SK-N-SH (cell line): ENCODE measurements at regions not wholly inside any gene's neighbourhood (a gene's known extent, or its start where the extent isn't known, plus 50 kb on each side); places are given as distances from the start of the nearest gene placed in this dataset.

Source experiments
- CTCF ChIA-PET: fragments of 300-600, 350-600 bp; formaldehyde crosslinking; extraction: SDS; loops from one replicate; lab custom pipeline; 2021; lab: Yijun Ruan, JAX
- POLR2A ChIA-PET: fragments of 350-600 bp; sonication (Branson Sonifier 250); formaldehyde crosslinking; extraction: SDS; loops from one replicate; lab custom pipeline; 2020; ENCODE audit warnings: antibody characterized with exemption, inconsistent platforms; lab: Yijun Ruan, JAX
- DNase-seq: peaks from one replicate; pipeline ENCODE4 v3.0.0; 2012
- H2AFZ ChIP-seq: fragments of 200-600 bp; sonication (generic); 2 replicates; pipeline ENCODE4 v1.8.1; 2016; ENCODE audit warnings: antibody characterized with exemption, mild to moderate bottlenecking, low read depth
- H3F3A ChIP-seq: fragments of 200-600 bp; sonication (generic); replicated peaks from 2 replicates; pipeline ENCODE3; 2016; ENCODE audit warnings: antibody characterized with exemption, mild to moderate bottlenecking; ENCODE audit not compliant: insufficient read depth
- H3K27ac ChIP-seq, 2 experiments: fragments of 200-500 bp in 1 of 2; fragments of 200-600 bp in 1 of 2; sonication (Bioruptor generic) in 1 of 2; sonication (generic), shearing (Covaris generic) in 1 of 2; 2 replicates each; pipeline versions ENCODE4 v1.5.1 to v1.6.1; 2014 to 2016; ENCODE audit warnings: low read depth in 2 of 2, inconsistent platforms in 1 of 2, low read length in 1 of 2, mild to moderate bottlenecking in 1 of 2, mixed read lengths in 1 of 2
- H3K27me3 ChIP-seq: fragments of 200-600 bp; sonication (generic), shearing (Covaris generic); 2 replicates; pipeline ENCODE4 v1.6.1; 2016; ENCODE audit warnings: mixed run types; ENCODE audit not compliant: insufficient read depth
- H3K36me3 ChIP-seq, 2 experiments: fragments of 200-500 bp in 1 of 2; fragments of 200-600 bp in 1 of 2; sonication (Bioruptor generic) in 1 of 2; sonication (generic) in 1 of 2; replicated peaks in 1 of 2; 2 replicates each; pipeline versions ENCODE3 to v1.5.1; 2014 to 2016; ENCODE audit warnings: low read length in 1 of 2, mild to moderate bottlenecking in 1 of 2; ENCODE audit not compliant: insufficient read depth in 2 of 2, control insufficient read depth in 1 of 2
- H3K4me1 ChIP-seq, 2 experiments: fragments of 200-500 bp in 1 of 2; fragments of 200-600 bp in 1 of 2; sonication (Bioruptor generic) in 1 of 2; sonication (generic), shearing (Covaris generic) in 1 of 2; 2 replicates each; pipeline versions ENCODE4 v1.5.1 to v1.6.1; 2014 to 2016; ENCODE audit warnings: low read depth in 1 of 2, low read length in 1 of 2, mixed run types in 1 of 2; ENCODE audit not compliant: insufficient read depth in 2 of 2, control insufficient read depth in 1 of 2
- H3K4me2 ChIP-seq: fragments of 200-600 bp; sonication (generic), shearing (Covaris generic); 2 replicates; pipeline ENCODE4 v1.6.1; 2017; ENCODE audit warnings: mixed run types
- H3K4me3 ChIP-seq, 2 experiments: fragments of 200-500 bp in 1 of 2; fragments of 200-600 bp in 1 of 2; sonication (Bioruptor generic) in 1 of 2; sonication (generic), shearing (Covaris generic) in 1 of 2; 2 replicates each; pipeline versions ENCODE4 v1.5.1 to v1.8.1; 2014 to 2016; ENCODE audit warnings: low read depth in 2 of 2, inconsistent platforms in 1 of 2, low read length in 1 of 2, mild to moderate bottlenecking in 1 of 2, mixed read lengths in 1 of 2, moderate library complexity in 1 of 2
- H3K79me2 ChIP-seq: fragments of 200-600 bp; sonication (generic); 2 replicates; pipeline ENCODE4 v1.8.1; 2017; ENCODE audit warnings: mild to moderate bottlenecking; ENCODE audit not compliant: insufficient read depth
- H3K9ac ChIP-seq: fragments of 200-600 bp; sonication (generic); 2 replicates; pipeline ENCODE4 v1.6.1; 2017; ENCODE audit warnings: mixed run types
- H3K9me2 ChIP-seq: fragments of 200-600 bp; sonication (generic); 2 replicates; pipeline ENCODE4 v1.6.1; 2017; ENCODE audit warnings: mixed run types
- H3K9me3 ChIP-seq: fragments of 200-600 bp; sonication (generic); 2 replicates; pipeline ENCODE4 v1.6.1; 2017; ENCODE audit warnings: mixed run types, mild to moderate bottlenecking, moderate library complexity
- H4K20me1 ChIP-seq: fragments of 200-600 bp; sonication (generic); 2 replicates; pipeline ENCODE4 v1.6.1; 2017; ENCODE audit warnings: mild to moderate bottlenecking, mixed run types; ENCODE audit not compliant: insufficient read depth
- CHD2 ChIP-seq: fragments of 150-350 bp; IDR thresholded peaks from 2 replicates; pipeline ENCODE4 v1.6.1; 2018; ENCODE audit warnings: low read length; ENCODE audit not compliant: partially characterized antibody
- FOSL2 ChIP-seq: IDR thresholded peaks from 2 replicates; pipeline ENCODE4 v1.4.0; 2012; ENCODE audit warnings: low read depth, mild to moderate bottlenecking, moderate library complexity, borderline replicate concordance
- FOXJ3 ChIP-seq: sonication (generic); formaldehyde crosslinking; IDR thresholded peaks from 2 replicates; pipeline ENCODE4 v1.5.1; 2020; ENCODE audit warnings: mild to moderate bottlenecking, missing genetic modification reagents
- FOXM1 ChIP-seq: IDR thresholded peaks from 2 replicates; pipeline ENCODE4 v1.4.0; 2012; ENCODE audit warnings: low read depth, mild to moderate bottlenecking
- GABPA ChIP-seq: IDR thresholded peaks from 2 replicates; pipeline ENCODE4 v1.4.0; 2012; ENCODE audit warnings: low read depth, mild to moderate bottlenecking
- GATA2 ChIP-seq: sonication (generic); formaldehyde crosslinking; IDR thresholded peaks from 2 replicates; pipeline ENCODE4 v1.5.0; 2020; ENCODE audit warnings: mild to moderate bottlenecking, missing genetic modification reagents
- JUND ChIP-seq: IDR thresholded peaks from 2 replicates; pipeline ENCODE4 v1.4.0; 2012
- MXI1 ChIP-seq: IDR thresholded peaks from 2 replicates; pipeline ENCODE4 v1.6.1; 2012; ENCODE audit warnings: mild to moderate bottlenecking, low read depth, low read length, improper control_type of control experiment
- NFIC ChIP-seq: IDR thresholded peaks from 2 replicates; pipeline ENCODE4 v1.4.0; 2012; ENCODE audit warnings: borderline replicate concordance
- TAF1 ChIP-seq: IDR thresholded peaks from 2 replicates; pipeline ENCODE4 v1.6.1; 2012; ENCODE audit warnings: low read depth, mild to moderate bottlenecking, low read length, moderate library complexity, borderline replicate concordance
- TCF12 ChIP-seq: IDR thresholded peaks from 2 replicates; pipeline ENCODE4 v1.4.0; 2012
- WGBS: methylation state at CpG from one replicate; pipeline ENCODE4 v1.1.6; 2017; ENCODE audit warnings: low lambda C conversion rate; 5-methylcytosine and 5-hydroxymethylcytosine counted together
- TF ChIP-seq, protein P1 (sequence below): IDR thresholded peaks from 2 replicates; pipeline ENCODE4; 2012
- TF ChIP-seq, protein P2 (sequence below): IDR thresholded peaks from 2 replicates; pipeline ENCODE4 v1.4.0; 2012; ENCODE audit warnings: low read depth
- TF ChIP-seq, protein P3 (sequence below): fragments of 200-600 bp; sonication (generic); IDR thresholded peaks from 2 replicates; pipeline ENCODE4 v1.6.1; 2017; ENCODE audit warnings: antibody characterized with exemption, mild to moderate bottlenecking, moderate library complexity
- TF ChIP-seq, protein P4 (sequence below): IDR thresholded peaks from 2 replicates; pipeline ENCODE4 v1.4.0; 2012; ENCODE audit warnings: low read depth, borderline replicate concordance
- TF ChIP-seq, protein P5 (sequence below): IDR thresholded peaks from 2 replicates; pipeline ENCODE4 v1.6.1; 2012; ENCODE audit warnings: mild to moderate bottlenecking, low read depth, low read length, moderate library complexity

DNA sequence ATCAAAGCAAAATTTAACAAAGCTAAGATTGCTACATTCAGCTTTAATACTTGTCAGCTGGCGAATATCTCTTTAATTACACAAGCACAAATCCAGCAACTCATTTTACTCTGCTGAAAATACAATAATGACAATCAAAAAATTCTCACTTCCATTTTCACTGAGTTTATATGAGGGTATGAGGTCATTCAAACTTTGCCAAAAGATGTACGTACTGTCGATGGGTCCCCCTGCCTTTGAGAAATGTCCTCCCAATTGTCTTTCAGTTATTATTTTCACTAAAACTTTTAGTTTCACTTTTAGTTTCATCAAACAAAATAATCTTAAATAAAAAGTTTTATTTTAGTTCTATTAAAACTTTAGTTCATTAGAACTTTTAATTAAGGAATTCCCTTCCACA is 159.5 kb upstream of the WDR11 start:
- no peaks in the 10 kb centered on the region for H3K79me2 ChIP-seq
- WGBS, result 80% methylated on average over 3 of the region's 3 CpGs
- no peaks in the 10 kb centered on the region for H3K36me3 ChIP-seq
- CTCF ChIA-PET, result no interaction called here
- H3F3A ChIP-seq, result no peaks in the 10 kb centered on the region
- no peak overlapping the region for H3K4me3 ChIP-seq
- H4K20me1 ChIP-seq, result no peaks in the 10 kb centered on the region
- H2AFZ ChIP-seq, result no peak overlapping the region
- H3K9me2 ChIP-seq, result no peaks in the 10 kb centered on the region
- H3K27me3 ChIP-seq, result no peaks in the 10 kb centered on the region
- no peaks in the 10 kb centered on the region; a peak in 1 of 4 replicates for H3K4me1 ChIP-seq
- H3K4me2 ChIP-seq, result no peak overlapping the region
- no peak overlapping the region for H3K27ac ChIP-seq
- peaks cover 5% of the 10 kb centered on the region; the same call in 1 of the 2 replicates for H3K9me3 ChIP-seq
- POLR2A ChIA-PET, result no interaction called here
- DNase-seq, result no peak
- no peak overlapping the region for H3K9ac ChIP-seq
- TF ChIP-seq FOXM1, result no peak
- TF ChIP-seq TAF1, result no peak
- no peak for TF ChIP-seq FOSL2
- TF ChIP-seq GABPA, result no peak
- no peak for TF ChIP-seq GATA2 (CRISPR knock-in tag)
- no peak for TF ChIP-seq JUND
- TF ChIP-seq, protein P1, sequence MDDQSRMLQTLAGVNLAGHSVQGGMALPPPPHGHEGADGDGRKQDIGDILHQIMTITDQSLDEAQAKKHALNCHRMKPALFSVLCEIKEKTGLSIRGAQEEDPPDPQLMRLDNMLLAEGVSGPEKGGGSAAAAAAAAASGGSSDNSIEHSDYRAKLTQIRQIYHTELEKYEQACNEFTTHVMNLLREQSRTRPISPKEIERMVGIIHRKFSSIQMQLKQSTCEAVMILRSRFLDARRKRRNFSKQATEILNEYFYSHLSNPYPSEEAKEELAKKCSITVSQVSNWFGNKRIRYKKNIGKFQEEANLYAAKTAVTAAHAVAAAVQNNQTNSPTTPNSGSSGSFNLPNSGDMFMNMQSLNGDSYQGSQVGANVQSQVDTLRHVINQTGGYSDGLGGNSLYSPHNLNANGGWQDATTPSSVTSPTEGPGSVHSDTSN, result no peak
- no peak for TF ChIP-seq NFIC
- TF ChIP-seq, protein P2, sequence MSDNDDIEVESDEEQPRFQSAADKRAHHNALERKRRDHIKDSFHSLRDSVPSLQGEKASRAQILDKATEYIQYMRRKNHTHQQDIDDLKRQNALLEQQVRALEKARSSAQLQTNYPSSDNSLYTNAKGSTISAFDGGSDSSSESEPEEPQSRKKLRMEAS, result no peak
- no peak for TF ChIP-seq TCF12
- TF ChIP-seq, protein P3, sequence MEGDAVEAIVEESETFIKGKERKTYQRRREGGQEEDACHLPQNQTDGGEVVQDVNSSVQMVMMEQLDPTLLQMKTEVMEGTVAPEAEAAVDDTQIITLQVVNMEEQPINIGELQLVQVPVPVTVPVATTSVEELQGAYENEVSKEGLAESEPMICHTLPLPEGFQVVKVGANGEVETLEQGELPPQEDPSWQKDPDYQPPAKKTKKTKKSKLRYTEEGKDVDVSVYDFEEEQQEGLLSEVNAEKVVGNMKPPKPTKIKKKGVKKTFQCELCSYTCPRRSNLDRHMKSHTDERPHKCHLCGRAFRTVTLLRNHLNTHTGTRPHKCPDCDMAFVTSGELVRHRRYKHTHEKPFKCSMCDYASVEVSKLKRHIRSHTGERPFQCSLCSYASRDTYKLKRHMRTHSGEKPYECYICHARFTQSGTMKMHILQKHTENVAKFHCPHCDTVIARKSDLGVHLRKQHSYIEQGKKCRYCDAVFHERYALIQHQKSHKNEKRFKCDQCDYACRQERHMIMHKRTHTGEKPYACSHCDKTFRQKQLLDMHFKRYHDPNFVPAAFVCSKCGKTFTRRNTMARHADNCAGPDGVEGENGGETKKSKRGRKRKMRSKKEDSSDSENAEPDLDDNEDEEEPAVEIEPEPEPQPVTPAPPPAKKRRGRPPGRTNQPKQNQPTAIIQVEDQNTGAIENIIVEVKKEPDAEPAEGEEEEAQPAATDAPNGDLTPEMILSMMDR, result no peak
- TF ChIP-seq MXI1, result no peak
- TF ChIP-seq, protein P4, sequence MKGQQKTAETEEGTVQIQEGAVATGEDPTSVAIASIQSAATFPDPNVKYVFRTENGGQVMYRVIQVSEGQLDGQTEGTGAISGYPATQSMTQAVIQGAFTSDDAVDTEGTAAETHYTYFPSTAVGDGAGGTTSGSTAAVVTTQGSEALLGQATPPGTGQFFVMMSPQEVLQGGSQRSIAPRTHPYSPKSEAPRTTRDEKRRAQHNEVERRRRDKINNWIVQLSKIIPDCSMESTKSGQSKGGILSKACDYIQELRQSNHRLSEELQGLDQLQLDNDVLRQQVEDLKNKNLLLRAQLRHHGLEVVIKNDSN, result no peak
- no peak for TF ChIP-seq CHD2
- no peak for TF ChIP-seq FOXJ3
- TF ChIP-seq, protein P5, sequence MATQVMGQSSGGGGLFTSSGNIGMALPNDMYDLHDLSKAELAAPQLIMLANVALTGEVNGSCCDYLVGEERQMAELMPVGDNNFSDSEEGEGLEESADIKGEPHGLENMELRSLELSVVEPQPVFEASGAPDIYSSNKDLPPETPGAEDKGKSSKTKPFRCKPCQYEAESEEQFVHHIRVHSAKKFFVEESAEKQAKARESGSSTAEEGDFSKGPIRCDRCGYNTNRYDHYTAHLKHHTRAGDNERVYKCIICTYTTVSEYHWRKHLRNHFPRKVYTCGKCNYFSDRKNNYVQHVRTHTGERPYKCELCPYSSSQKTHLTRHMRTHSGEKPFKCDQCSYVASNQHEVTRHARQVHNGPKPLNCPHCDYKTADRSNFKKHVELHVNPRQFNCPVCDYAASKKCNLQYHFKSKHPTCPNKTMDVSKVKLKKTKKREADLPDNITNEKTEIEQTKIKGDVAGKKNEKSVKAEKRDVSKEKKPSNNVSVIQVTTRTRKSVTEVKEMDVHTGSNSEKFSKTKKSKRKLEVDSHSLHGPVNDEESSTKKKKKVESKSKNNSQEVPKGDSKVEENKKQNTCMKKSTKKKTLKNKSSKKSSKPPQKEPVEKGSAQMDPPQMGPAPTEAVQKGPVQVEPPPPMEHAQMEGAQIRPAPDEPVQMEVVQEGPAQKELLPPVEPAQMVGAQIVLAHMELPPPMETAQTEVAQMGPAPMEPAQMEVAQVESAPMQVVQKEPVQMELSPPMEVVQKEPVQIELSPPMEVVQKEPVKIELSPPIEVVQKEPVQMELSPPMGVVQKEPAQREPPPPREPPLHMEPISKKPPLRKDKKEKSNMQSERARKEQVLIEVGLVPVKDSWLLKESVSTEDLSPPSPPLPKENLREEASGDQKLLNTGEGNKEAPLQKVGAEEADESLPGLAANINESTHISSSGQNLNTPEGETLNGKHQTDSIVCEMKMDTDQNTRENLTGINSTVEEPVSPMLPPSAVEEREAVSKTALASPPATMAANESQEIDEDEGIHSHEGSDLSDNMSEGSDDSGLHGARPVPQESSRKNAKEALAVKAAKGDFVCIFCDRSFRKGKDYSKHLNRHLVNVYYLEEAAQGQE, result no peak
